B cell (primary cell): ENCODE measurements at regions not wholly inside any gene's neighbourhood (a gene's known extent, or its start where the extent isn't known, plus 50 kb on each side); places are given as distances from the start of the nearest gene placed in this dataset.

Experiments used
- CTCF ChIP-seq: fragments of 200-600 bp; IDR thresholded peaks from one replicate; pipeline ENCODE4 v1.8.0; 2022; ENCODE audit warnings: antibody characterized with exemption, mild to moderate bottlenecking
- EZH2 ChIP-seq: IDR thresholded peaks from 2 replicates; pipeline ENCODE4 v1.6.1; 2012; ENCODE audit warnings: borderline replicate concordance, low read depth, mild to moderate bottlenecking, moderate library complexity, low read length; ENCODE audit not compliant: insufficient read depth, poor library complexity, severe bottlenecking

- no peak for TF ChIP-seq CTCF
- TF ChIP-seq EZH2, result no peak
These were observed 171.0 kb downstream of the DHX15 start for GRCh38 chr4:24413311-24413784.
